GM20000 (cell line): ENCODE measurements at regions not wholly inside any gene's neighbourhood (a gene's known extent, or its start where the extent isn't known, plus 50 kb on each side); places are given as distances from the start of the nearest gene placed in this dataset.

Source experiments
- DNase-seq: peaks from one replicate; pipeline ENCODE4 v3.0.0; 2012; ENCODE audit warnings: low spot score
- TF ChIP-seq, protein P1 (sequence below): IDR thresholded peaks from 2 replicates; pipeline ENCODE4 v1.5.1; 2012; ENCODE audit warnings: mild to moderate bottlenecking, control low read depth; ENCODE audit errors: extremely low read depth, missing control alignments

DNA sequence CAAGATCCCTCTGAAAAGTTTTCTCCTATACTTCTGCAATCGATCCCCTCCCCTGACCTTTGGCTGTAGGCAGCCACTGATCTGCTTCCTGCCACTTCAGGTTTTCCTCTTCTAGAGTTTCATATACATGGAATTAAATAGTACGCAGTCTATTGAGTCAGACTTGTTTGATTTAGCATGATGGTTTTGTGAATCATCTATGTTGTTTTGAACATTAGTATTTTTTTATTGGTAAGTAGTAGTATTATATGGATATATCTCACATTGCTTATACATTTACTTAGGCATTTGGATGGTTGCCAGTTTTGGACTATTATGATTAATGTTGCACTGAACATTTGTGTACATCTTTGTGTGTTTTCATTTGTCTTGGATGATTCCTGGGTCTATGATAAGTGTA lies 518.0 kb downstream of the CD109 start:
- DNase-seq, result no peak
- TF ChIP-seq, protein P1, sequence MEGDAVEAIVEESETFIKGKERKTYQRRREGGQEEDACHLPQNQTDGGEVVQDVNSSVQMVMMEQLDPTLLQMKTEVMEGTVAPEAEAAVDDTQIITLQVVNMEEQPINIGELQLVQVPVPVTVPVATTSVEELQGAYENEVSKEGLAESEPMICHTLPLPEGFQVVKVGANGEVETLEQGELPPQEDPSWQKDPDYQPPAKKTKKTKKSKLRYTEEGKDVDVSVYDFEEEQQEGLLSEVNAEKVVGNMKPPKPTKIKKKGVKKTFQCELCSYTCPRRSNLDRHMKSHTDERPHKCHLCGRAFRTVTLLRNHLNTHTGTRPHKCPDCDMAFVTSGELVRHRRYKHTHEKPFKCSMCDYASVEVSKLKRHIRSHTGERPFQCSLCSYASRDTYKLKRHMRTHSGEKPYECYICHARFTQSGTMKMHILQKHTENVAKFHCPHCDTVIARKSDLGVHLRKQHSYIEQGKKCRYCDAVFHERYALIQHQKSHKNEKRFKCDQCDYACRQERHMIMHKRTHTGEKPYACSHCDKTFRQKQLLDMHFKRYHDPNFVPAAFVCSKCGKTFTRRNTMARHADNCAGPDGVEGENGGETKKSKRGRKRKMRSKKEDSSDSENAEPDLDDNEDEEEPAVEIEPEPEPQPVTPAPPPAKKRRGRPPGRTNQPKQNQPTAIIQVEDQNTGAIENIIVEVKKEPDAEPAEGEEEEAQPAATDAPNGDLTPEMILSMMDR, result no peak

DNA sequence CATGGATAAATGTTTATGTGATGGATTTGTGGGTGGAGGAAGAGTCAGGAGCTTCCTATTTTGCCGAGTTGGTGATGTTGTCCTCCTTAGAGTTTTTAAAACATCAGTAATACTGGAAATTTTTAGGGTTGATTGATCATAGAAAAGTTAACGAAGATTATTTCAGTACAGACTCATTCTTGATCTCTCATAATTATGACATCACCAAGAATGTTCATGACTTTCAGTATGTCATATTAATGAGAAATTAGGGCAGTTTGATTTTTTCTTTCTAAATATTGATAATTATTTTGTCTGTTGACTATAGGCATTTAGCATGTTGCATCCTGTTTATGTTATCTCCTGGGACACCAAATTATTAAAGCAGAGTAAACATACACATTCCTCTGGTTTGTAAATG lies 512.2 kb downstream of the CD109 start:
- TF ChIP-seq, protein P1, result no peak
- DNase-seq, result no peak

DNA sequence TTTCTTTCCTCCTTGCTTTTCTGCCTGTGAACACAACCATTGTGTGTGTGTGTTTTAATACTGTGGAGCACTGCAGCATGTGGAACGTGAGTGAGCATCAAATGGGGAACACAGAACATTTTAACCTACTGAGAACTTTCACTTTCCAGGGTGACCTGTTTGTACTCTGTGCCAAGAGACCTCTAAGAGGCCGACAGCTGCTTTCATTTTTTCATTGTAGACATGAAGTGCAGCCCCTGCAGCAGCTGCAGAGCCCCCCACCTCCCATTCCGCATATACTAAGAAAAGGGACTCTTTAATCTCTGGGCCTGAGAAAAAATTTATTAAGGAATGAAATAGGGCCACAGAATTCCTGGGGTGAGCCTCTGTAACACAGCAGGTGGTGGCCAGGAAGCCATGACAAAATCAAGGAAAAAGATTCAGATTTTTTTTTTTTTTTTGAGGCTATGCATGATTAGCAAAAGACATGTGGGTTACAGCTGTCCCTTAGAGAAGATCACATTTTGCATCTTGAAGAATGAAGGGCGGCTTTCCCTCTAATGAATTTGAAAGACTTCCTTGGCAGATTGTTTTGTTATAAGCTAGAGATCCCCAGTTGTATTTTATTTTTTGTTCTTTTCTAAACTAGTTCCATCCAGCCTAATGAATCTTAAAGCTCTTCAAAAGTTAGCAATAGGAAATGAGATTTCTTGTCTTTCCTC lies 503.4 kb downstream of the CD109 start:
- no peak for DNase-seq
- TF ChIP-seq, protein P1, result no peak

DNA sequence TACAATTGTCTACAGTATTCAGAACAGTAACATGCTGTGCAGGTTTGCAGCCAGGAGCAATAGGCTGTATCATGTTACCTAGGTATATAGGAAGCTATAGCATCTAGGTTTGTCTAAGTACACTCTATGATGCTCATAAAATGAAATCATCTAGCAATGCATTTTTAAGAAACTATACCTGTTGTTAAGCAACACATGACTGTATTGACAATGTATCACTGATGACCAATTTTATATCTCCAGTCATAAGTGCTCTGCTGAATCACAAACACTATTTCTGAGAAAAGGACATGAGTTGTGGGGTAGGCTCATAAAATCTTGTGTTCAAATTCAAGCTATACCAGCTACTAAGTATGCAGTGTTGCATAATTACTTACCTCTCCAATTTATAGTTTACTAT lies 501.3 kb downstream of the CD109 start:
- TF ChIP-seq, protein P1, result no peak
- no peak for DNase-seq

DNA sequence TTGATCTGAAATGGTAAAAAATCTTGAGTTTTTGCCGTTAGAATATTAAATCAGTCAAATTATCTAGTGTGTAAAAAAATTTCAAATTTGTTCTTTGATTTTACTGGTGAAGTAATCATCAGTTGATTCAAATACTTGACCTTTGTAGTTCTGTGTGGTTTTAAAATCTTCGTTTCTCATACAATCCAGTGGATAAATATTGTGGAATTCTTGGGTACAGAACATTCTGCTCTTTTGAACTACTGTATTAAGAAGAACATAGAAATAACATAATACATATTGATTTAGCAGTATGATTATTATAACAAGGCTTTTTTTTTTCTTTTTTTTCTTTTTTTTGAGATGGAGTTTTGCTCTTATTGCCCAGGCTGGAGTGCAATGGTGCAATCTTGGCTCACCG lies 491.8 kb downstream of the CD109 start:
- TF ChIP-seq, protein P1, result no peak
- no peak for DNase-seq

DNA sequence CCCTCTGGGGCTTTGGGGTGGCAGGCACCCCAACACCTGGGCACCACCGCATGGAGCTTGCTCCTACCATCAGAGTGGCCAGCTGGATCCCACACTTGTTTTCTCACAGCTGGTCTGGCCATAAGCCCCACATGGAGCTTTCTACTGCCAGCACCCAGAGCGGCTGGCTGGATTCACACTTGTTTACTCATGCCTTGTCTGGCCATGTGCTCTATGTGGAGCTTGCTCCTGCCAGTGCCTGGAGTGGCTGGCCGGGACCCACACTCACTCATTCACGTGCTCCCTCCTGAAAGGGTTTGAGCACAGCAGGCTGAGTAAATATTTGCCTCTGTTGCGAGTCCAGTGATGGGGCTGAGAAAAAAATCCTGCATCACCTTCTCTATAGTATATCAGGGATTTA lies 487.0 kb downstream of the CD109 start:
- DNase-seq, result no peak
- TF ChIP-seq, protein P1, result no peak

DNA sequence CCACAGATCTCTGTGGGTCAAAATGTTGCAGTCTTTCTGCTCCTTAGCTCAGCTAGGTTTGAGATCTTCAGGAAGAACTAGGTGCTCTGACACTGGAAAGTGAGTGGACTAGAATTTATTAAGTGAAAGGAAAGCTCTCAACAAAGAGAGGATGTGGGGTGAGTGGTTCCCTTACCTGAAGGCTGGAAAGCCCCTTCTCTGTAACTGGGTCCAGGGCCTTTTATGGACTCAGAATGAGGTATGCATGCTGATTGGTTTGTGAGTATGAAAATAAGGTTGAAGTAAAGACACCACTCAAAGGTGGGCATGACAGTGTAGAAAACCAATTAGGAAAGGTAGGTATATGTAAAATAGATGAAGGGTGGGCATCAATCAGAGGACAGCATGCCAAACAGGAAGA lies 485.5 kb downstream of the CD109 start:
- TF ChIP-seq, protein P1, result no peak

More for the DNA sequence above, 485.5 kb downstream of the CD109 start:
- DNase-seq, result no peak
